HG02798 (cell line): ENCODE measurements at regions not wholly inside any gene's neighbourhood (a gene's known extent, or its start where the extent isn't known, plus 50 kb on each side); places are given as distances from the start of the nearest gene placed in this dataset.
"Not testable (repeated sequence)": the region's sequence is repeated elsewhere in the genome, so short reads cannot be mapped to it uniquely, and the experiment has no call there.

Source experiments
- ATAC-seq: cut with Tn5 transposase; IDR thresholded peaks from one replicate; pipeline ENCODE4 v1.9.1; 2021; ENCODE audit warnings: mild to moderate bottlenecking; ENCODE audit not compliant: unreplicated experiment, poor library complexity

GRCh38 chr6:93735099-93735498, 315.7 kb upstream of the EPHA7 start:
- ATAC-seq: no peak

GRCh38 chr6:93731306-93731705, 311.9 kb upstream of the EPHA7 start:
- no peak for ATAC-seq

- no peak for ATAC-seq
Observed at GRCh38 chr6:93728150-93728549, 308.8 kb upstream of the EPHA7 start.

GRCh38 chr6:93727447-93727846, 308.1 kb upstream of the EPHA7 start:
- no peak for ATAC-seq

- ATAC-seq: no peak
Observed at GRCh38 chr6:93721386-93722048, 302.2 kb upstream of the EPHA7 start.

GRCh38 chr6:93713974-93714373, 294.6 kb upstream of the EPHA7 start:
- no peak for ATAC-seq

- no peak for ATAC-seq
Observed at GRCh38 chr6:93703431-93703830, 284.1 kb upstream of the EPHA7 start.

GRCh38 chr6:93701526-93701925, 282.2 kb upstream of the EPHA7 start:
- ATAC-seq: no peak

GRCh38 chr6:93685494-93685893, 266.1 kb upstream of the EPHA7 start:
- ATAC-seq: no peak

- ATAC-seq: no peak
Observed at GRCh38 chr6:93684339-93684738, 265.0 kb upstream of the EPHA7 start.

GRCh38 chr6:93679836-93680235, 260.5 kb upstream of the EPHA7 start:
- ATAC-seq: no peak

- no peak for ATAC-seq
Observed at GRCh38 chr6:93678841-93679454, 259.6 kb upstream of the EPHA7 start.

GRCh38 chr6:93677264-93677965, 258.1 kb upstream of the EPHA7 start:
- no peak for ATAC-seq

- no peak for ATAC-seq
Observed at GRCh38 chr6:93676581-93676980, 257.2 kb upstream of the EPHA7 start.

GRCh38 chr6:93675856-93676417, 256.6 kb upstream of the EPHA7 start:
- ATAC-seq: no peak

GRCh38 chr6:93663111-93663510, 243.8 kb upstream of the EPHA7 start:
- no peak for ATAC-seq

GRCh38 chr6:93654548-93654947, 235.2 kb upstream of the EPHA7 start:
- ATAC-seq: no peak

- ATAC-seq: no peak
Observed at GRCh38 chr6:93644611-93645010, 225.3 kb upstream of the EPHA7 start.

GRCh38 chr6:93639126-93639525, 219.8 kb upstream of the EPHA7 start:
- no peak for ATAC-seq

GRCh38 chr6:93636987-93637664, 217.8 kb upstream of the EPHA7 start:
- not testable (repeated sequence) for ATAC-seq

- no peak for ATAC-seq
Observed at GRCh38 chr6:93624408-93624807, 205.0 kb upstream of the EPHA7 start.
